HG03571 (cell line): ENCODE measurements at regions not wholly inside any gene's neighbourhood (a gene's known extent, or its start where the extent isn't known, plus 50 kb on each side); places are given as distances from the start of the nearest gene placed in this dataset.
"Not testable (repeated sequence)": the region's sequence is repeated elsewhere in the genome, so short reads cannot be mapped to it uniquely, and the experiment has no call there.

Experiments
- ATAC-seq: cut with Tn5 transposase; IDR thresholded peaks from one replicate; pipeline ENCODE4 v1.9.1; 2021; ENCODE audit not compliant: unreplicated experiment

DNA sequence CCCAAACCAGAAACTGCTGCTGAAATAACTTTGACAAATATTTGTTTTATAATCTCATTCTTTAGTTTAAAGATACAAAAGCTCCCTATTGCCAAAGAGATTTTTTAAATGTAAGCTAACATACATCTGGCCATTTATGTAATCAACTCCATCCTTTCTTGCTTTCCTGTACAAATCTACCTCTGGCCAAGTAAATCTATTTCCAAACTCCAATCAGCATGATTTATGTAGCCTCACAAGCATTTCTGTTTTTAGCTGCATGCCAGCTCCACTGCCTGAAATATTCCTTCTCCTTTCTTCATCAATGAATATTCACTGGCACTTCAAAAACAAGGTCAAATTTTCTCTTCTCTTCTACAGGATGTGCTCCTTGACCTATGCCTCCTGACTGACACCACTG, 80.0 kb downstream of the SHOX2 start:
- ATAC-seq: no peak

GRCh38 chr3:158019897-158020296, 86.3 kb downstream of the SHOX2 start:
- ATAC-seq: not testable (repeated sequence)

- no peak for ATAC-seq
Observed at GRCh38 chr3:158018462-158018861, 87.8 kb downstream of the SHOX2 start.

DNA sequence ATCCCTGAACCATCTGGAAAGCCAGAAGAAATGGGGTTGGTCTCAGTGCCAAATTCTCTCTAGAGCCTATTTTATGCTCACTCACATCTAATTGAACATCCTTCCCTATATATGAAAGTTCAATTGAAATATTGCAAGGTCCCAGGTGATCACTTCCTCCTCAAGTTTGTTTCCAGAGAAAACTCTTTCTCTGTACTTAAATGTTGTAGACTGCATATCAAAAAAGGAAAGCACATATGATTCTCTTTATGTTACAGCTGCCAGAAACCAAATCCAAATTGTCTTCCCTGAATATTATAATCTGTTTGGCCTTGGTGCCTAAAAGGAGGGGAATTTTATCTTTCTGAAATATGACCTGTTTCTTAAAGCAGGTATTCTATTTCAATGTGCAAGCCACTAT, 93.3 kb downstream of the SHOX2 start:
- ATAC-seq: no peak

DNA sequence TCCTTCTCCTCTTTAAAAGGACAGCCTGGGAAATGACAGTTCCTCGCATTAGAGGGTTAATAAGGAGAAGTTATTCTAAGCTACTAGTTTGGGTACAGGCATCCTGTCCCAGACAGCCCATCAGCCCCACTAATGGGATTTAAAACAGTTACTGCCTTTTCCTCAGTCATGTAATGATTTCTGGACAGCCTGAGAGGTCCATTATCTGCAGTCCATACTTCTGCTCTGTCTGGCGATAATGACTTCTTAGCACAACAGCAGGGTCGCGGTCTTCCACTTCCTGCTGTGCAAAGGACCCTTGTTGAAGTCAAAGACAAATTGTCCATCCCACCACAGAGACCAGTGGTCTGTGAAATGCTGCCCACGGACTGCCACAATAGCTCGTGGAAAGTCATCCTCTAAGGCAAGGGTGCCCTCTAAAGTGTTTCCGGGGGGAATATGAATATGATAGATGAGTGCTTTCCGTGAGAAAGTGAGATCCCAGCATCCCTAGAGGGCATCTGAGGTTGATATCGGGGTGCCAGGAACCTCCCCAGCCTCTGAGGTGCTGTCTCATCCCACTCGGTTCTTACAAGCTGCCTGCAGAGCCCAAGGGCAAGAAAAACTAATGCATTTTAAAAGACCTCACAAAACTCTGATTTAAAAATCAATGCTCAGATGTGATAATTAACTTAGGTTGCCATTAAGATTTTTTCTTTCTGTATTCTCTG, 100.7 kb downstream of the SHOX2 start:
- ATAC-seq: no peak

DNA sequence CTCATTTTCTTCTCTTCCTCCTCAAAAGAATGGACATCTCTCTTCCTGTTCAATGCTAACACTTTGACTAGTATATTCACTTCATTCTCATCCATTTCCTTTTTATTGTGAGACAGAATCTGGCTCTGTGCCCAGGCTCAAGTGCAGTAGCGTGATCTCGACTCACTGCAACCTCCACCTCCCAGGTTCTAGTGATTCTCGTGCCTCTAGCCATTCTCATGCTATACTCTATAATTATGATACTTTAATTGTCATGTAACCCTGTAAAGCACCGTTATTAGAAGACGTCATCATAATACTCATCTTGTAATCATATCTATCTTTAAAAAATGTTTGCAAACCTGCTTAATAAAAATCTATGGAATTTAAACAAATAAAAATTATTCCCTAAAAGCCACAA, 107.0 kb downstream of the SHOX2 start:
- no peak for ATAC-seq

DNA sequence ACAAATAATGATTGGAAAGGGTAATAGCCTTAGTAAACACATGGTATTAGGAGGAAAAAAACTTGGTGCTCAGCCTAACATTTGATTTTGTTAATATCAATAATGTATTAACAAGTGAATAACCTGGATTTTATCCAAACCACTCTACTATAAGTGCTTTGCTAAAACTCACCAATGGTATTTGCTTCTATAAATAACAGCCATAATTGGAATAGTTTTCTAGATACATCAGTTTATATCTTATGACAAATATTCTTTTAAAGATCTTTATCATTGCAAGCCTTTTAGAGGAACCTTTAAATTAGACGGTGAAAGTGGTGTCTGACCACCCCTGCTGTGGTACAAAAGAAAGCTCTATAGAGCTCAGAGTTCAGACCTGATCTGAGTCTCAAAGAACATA, 123.9 kb downstream of the SHOX2 start:
- no peak for ATAC-seq

- ATAC-seq: no peak
Observed at GRCh38 chr3:157981819-157982218, 124.4 kb downstream of the SHOX2 start.

- ATAC-seq: no peak
Observed at GRCh38 chr3:157979022-157979421, 127.2 kb downstream of the SHOX2 start.

DNA sequence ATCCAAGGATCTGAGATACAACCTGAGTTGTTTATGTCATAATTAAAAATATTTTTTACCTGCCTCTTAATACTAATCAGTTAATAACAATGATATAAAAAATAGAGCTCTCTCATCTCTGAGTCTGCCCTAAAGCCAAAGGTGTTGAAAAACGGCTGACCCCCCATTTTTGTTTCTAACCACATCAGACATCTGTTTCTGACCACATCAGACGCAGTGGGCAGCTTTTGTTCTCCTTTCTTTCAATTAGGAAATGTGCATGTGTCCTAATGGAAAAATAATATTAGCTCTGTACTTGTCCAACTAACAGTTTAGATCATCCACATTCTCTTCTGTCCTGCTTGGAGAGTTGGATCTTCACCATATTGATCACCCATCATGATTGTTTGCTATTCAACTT, 144.6 kb downstream of the SHOX2 start:
- ATAC-seq: no peak

DNA sequence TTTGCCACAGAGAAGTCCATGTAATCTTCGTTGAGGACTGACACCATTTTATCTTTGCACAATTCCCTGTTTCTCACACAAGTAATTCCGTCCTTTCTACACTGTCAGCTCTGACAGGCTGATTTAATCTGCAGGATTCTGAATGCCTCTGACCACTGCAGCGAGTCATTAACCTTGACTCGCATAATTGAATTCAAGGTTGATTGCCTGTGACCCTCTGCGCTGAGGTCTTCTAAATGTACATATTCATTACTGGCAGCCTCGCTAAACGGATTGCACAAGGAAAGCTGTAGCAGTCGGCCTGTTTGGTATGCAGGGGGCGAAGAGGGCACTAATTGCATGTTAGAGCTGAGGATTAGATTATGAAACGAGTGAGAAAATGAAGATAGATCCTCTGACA, 147.8 kb downstream of the SHOX2 start:
- ATAC-seq: no peak

- ATAC-seq: no peak
Observed at GRCh38 chr3:157956850-157957249, 149.4 kb downstream of the SHOX2 start.

DNA sequence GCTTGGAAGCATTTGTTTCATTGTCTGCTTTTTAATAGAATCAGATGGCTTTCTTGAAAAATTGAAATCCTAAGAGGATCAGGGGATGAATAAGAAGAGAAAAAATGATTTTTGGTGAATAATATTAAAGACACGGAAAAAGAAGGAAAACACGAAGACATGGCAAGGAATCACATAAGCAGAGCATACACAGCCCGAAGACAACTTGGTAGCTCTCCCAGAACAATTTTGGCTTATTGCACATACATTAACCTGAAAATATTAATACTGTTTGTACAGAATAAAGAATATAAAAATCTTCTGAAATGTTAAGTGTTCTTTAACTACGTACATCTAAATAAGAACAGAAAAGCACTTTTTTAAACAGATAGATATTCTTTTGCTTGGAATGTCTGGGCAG, 150.0 kb downstream of the SHOX2 start:
- ATAC-seq: no peak

- ATAC-seq: no peak
Observed at GRCh38 chr3:157953565-157953964, 152.7 kb downstream of the SHOX2 start.

DNA sequence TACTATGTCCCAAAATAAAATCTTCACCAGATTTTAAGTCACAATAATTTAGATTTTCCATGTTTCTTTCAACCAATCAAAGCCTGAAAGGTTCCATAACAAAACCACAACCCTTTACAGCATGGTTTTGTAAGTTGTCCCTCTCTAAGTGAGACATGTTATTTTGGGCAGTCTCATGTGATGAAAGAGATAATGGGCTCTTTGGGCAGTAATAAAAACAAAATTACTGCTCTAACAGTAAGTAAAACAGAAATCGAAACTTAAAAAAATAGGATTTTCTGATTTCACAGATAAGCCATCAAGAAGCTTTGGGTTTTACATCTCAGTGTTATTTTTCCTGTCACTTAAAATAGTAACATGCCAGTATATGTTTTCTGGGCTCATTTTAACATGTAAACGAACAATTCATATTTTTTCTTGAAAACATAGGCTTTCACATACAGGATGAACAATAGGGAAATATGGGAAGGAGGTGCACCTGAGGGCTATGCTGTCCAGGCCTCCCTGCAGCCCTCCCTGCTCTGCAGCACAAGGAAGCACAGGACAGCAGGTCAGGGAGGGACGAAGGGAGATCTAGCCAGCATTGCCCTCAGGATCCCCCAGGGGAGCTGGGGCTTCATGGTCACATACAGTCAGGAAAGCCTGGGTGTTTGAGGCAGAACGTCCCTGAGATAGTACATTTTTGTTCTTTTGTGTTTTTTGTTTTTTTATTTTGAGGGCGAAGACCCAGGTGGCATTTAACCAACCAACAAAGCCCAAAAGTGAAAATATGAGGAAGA, 157.4 kb downstream of the SHOX2 start:
- no peak for ATAC-seq

- no peak for ATAC-seq
Observed at GRCh38 chr3:157939166-157939565, 167.1 kb downstream of the SHOX2 start.

GRCh38 chr3:157938154-157938779, 168.0 kb downstream of the SHOX2 start:
- no peak for ATAC-seq

DNA sequence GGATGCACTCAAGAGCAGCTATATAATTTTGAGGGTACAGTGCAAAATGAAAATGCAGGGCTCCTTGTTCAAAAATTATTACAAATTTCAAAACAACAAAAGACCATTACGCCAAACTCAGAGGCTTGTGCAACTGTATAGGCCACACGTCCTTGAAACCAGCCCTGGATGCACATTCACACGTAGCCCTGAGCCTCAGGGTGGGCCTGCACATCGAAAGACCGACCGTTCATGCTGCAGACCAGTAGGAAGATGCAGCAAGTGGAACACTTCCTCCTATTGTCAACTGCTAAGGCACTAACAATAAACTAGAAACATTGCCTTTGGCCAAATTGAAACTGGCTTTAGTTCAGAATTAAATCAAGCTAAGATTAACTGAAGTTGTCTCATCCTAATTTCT, 174.7 kb downstream of the SHOX2 start:
- ATAC-seq: no peak

- ATAC-seq: no peak
Observed at GRCh38 chr3:157930000-157930780, 176.0 kb downstream of the SHOX2 start.

DNA sequence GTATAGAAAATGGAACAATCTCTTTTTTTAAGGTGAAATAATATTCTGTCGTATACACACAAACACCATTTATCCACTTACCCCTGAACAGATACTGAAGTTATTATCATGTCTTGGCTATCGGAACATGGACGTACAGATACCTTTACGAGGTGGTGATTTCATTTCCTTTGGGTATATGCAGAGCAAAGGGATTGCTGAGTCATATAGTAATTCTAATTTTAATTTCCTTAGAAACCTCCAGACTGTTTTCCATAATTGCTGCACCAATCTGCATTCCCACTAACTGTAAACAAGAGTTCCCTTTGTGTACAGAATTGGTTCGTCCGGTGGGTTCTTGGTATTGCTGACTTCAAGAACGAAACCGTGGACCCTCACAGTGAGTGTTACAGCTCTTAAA, 179.4 kb downstream of the SHOX2 start:
- no peak for ATAC-seq

DNA sequence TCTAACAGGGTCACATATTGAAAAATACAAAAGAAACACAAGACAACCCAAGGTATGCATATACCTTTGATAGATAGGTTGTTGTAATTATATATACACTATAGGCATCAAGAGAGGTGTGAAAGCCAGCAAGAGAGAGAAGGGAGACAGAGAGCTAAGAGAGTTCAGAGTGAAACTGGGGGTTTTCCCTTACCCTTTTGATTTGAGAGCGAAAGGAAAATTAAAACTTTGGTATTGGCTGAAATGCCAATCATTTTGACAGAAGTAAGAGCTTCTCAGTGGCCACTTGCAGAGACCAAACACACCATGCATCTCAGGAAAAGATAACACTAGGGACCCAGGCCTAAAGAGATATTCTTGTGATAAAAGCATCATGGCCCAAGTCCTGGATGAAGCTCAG, 183.6 kb downstream of the SHOX2 start:
- no peak for ATAC-seq
